ENCODE measurements at regions not wholly inside any gene's neighbourhood (a gene's known extent, or its start where the extent isn't known, plus 50 kb on each side); places are given as distances from the start of the nearest gene placed in this dataset.

DNA sequence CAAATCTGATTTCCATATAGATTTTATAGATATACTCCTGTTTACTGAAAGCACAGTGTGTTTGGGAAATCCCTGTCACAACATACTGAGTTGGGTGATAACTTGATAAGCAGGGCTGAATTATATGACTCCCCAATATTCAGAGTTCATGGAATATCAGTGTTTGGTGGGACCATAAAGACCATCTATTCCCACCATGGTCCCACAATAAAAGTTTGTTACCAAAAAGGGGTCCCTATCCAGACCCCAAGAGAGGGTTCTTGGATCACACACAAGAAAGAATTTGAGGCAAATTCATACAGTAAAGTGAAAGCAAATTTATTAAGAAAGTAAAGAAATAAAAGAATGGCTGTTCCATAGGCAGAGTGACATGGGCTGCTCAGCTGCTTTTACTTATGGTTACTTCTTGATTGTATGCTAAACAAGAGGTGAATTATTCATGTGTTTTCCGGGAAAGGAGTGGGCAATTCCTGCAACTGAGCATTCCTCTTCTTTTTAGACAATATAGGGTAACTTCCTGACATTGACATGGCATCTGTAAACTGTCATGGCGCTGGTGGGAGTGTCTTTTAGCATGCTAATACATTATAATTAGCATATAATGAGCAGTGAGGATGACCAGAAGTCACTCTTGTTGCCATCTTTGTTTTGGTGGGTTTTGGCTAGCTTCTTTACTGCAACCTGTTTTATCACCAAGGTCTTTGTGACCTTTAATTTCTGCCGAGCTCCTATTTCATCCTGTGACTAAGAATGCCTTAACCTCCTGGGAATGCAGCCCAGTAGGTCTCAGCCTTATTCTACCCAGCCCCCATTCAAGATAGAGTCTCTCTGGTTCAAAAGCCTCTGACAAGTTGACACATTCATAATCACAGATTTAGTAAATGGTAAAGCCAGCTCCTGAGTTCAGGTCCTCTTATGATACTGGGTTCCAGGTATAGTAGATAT is 240.6 kb upstream of the PDGFD start:
- no peak for FAIRE-seq

DNA sequence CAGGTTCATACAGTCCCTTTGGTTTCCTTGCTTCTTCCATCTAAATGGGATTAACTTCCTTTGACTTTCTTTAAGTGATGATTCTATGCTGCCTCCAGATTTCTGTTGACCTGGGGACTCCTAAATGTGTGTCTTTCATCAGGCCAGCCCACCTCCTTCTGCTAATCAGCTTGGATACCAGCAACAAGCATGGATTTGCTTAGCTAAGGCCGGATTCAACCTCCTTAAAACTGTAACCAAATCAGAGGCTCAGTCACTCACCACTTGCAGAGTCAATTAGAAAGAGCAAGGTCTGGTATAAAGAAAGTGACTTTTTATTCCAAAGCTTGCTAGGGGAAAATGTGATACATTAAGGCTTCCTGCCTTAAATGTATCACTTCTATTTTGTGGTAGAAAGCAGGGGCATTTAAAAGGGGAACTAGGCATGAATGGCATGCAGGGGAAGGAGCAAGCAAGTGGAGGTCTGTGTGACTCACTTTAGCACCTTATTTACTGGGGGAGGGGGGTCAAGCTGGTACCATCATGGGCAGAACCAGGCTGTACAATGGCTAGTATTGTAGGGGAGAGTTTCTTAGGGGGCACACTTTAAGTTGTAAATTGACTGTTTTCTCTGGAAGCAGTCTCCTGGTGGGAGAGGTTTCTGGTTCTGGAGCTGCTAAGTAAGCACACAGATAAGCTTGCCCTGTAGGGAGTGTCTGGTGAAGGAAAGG is 239.0 kb upstream of the PDGFD start:
- FAIRE-seq = no peak

DNA sequence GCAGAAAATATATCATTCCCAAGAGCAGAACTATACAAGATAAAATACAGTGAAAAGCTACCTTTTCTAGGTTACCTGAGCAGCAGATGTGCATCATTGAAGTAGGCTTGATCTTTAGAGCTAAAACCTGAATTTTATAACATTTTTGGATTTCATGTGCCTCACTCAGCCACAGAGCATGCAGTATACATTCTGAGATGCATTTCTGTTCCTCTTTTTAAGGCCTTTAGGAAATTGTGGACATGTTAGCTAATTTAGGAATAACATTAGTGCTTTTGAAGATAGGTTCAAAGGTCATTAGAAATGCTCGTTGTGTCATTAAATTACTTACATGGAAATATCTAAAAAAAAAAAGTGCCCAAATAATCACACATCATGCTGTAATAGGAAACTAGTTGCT is 230.6 kb upstream of the PDGFD start:
- FAIRE-seq = no peak

DNA sequence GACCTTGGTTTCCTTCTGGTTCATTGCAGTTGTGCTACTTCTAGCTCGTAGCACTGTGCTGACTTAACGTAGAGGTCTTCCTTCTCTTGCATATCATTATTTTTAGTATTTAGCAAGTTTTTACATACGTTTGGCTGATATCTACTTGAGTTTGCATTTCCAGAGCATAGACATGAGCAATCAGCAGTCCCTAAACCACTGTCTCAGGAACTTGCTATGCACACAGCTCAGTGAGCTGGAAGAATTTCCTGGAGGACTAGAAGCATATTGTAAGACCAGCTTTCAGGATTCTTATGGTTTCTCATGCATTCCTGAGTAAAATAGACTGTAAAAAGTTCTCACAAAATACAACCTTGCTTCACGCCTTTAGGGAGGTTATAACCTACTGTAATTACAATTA is 226.7 kb upstream of the PDGFD start:
- no peak for FAIRE-seq

DNA sequence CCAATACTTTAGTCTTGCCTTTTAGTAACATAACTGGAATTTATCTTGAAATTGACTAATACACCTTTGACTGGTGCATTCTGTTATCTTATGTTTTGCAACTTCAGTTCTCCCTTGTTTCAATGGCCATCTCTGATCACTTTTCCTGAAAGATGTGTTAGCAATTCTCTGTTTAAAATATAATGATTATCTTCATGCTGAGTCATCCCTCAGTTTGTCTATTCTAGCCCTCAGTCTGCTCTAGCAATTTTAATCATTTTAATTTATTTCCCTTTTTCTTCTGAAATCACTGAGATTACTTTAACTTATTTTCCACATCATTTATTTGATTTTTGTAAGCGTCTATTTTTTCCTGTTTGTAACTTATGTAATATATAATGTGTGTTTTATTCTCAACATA is 221.9 kb upstream of the PDGFD start:
- FAIRE-seq = no peak

DNA sequence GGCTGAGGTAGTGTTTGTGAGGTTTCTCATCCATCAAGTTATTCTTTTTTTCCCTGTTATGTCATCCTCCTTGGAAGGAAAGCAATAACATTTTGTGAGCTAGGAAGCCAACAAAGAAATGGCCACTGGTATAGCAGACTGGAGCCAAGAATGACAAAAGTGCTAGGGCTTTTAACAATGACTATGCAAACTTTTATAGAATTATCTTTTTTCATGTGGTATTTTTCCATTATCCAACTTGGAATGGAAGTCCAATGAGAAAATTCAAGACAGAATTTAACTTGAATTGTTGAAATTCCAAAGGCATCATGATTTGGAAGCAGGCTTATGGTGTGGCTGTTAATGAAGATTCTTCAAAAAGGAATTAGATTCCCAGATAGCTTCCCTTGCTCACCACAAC is 216.4 kb upstream of the PDGFD start:
- no peak for FAIRE-seq

DNA sequence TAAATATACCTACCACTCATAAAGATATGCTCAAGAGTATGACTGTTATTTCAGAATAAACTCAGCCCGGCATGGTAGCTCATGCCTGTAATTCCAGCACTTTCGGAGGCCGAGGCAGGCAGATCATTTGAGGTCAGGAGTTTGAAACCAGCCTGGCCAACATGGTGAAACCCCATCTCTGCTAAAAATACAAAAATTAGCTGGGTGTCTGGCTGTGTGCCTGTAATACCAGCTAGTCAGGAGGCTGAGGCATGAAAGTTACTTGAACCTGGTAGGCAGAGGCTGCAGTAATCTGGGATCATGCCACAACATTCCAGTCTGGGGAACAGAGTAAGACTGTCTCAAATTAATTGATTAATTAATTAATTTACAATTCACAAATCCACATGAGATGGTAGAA is 208.2 kb upstream of the PDGFD start:
- no peak for FAIRE-seq

DNA sequence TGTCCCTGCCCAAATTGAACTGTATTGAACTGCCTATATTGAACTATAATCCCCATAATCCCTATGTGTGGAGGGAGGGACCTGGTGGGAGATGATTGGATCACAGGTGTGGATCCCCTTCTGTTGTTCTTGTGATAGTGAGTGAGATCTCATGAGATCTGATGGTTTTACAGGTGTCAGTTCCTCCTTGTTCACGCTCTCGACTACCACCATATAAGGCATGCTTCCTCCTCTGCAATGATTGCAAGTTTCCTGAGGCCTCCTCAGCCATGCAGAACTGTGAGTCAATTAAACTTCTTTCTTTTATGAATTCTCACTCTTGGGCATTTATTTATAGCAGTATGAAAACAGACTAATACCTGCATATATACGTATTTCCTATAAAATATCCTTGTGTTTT is 206.5 kb upstream of the PDGFD start:
- FAIRE-seq = no peak

DNA sequence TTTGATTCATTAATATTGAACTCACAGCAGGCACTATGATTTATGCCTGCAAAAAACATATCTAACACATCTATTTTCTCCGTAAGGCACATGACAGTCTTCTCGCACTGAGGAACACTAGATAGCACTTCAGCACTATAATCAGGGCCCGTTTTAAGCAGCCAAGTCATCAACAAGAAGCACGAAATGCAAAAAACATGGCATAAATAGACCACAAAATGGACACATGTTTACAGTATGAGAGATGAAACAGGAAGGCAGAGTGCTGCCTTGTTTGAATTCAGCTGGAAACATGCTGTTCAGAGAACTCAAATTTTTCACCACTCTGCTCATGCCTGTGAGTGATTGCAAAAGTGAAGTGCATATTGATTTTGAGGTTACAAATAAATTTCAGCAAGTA is 205.8 kb upstream of the PDGFD start:
- no peak for FAIRE-seq

DNA sequence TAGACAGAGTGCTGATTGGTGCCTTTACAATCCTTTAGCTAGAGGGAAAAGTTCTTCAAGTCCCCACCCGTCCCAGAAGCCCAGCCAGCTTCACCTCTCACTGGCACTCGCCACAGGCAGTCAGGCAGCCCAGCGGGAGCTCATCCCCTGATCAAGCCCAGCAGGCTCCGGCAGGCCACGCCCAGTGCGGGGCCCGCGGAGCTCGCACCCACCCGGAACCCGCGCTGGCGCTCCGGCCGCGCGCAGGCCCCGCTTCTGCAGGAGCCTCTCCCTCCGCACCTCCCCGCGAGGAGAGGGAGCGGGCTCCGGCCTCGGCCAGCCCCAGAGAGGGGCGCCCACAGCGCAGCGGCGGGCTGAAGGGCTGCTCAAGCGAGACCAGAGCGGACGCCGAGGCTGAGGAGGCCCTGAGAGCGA is 202.4 kb upstream of the PDGFD start:
- FAIRE-seq = no peak

DNA sequence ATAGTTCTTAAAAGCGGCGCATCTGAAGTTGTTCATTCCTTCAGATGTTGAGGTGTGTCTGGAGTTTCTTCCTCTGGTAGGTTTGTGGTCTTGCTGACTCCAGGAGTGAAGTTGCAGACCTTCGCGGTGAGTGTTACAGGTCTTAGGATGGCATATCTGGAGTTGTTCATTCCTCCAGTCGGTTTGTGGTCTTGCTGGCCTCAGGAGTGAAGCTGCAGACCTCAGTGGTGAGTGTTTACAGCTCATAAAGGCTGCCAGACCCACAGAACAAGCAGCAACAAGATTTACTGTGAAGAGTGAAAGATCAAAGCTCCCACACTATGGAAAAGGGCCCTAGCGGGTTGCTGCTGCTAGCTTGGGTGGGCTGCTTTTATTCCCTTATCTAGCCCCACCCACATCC is 201.7 kb upstream of the PDGFD start:
- no peak for FAIRE-seq

DNA sequence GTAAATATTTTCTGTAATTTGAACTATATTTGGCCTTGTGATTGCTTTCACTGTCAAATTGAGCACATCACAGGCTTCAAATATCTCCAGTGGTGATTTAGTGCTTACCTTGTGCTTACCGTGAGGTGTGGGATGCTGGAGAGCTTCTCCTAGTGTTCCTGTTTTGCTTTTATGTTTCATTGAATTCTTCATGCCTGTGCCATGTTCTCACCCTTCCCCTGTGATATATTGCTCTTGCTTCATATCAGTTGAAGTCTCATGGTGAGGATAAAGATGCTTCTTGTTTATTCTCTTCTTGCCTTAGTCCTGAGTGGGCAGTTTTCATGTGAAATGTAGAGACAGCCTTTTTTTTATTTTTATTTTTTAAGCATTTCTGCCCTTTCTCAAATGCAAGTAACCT is 198.0 kb upstream of the PDGFD start:
- no peak for FAIRE-seq

DNA sequence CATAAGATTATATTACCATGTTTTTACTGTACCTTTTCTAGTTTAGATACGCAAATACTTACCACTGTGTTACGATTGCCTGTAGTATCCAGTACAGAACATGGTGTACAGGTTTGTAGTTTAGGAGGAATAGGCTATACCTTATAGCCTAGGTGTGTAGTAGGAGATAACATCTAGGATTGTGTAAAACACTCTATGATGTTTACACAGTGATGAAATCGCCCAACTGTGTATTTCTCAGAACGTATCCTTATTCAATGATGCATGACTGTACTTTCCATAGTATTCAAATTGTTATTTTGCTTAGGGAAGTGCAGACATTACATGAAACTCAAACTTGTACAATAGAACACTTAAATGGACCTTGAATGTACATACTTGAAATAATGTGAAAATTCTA is 188.1 kb upstream of the PDGFD start:
- no peak for FAIRE-seq

DNA sequence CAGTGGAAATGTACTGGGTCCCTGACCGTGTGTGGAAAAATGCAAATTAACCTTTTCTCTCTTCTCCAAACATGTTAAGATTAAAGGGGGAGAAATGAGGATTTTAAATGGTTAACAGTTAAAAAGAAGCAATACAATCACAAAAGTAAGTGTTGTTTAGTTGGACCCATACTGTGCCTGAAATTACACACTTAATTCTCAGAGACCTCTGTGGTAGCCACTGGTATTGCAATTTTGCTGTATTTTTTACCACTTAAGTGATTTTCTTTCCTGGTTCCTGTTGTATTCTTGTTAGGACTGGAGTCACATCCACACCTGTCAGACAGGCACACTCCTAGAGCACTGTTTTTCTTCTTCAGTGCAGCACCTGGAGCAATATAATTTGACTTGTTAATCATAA is 179.6 kb upstream of the PDGFD start:
- FAIRE-seq = no peak

DNA sequence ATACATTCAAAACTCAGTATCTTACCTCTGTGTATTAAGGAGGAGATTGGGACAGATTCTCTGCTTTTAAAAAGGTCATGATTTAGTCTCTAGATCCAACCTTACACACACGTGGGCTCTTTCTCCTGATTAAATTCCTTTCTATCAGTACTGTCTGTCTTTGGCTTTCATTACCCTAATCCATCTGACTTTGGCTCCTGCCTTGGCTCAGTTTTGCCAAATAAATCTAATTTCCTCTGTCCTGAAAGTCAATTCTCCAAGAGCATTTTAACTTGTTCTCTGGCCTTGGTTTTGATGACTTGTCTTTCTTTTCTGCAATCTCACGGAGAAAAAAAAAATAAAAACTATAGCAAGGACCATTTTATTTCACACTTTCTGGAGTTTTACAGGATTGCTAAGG is 176.6 kb upstream of the PDGFD start:
- FAIRE-seq = no peak

DNA sequence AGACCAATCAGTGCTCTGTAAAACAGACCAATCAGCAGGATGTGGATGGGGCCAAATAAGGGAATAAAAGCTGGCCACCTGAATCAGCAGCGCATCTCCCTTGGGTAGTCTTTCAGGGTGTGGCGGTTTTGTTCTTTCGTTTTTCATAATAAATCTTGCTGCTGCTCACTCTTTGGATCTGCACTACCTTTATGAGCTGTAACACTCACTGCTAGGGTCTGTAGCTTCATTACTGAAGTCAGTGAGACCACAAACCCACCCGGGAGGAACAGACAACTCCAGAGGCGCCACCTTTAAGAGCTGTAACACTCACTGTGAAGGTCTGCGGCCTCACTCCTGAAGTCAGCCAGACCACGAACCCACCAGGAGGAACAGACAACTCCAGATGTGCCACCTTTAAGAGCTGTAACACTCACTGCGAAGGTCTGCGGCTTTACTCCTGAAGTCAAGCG is 175.5 kb upstream of the PDGFD start:
- FAIRE-seq = no peak

DNA sequence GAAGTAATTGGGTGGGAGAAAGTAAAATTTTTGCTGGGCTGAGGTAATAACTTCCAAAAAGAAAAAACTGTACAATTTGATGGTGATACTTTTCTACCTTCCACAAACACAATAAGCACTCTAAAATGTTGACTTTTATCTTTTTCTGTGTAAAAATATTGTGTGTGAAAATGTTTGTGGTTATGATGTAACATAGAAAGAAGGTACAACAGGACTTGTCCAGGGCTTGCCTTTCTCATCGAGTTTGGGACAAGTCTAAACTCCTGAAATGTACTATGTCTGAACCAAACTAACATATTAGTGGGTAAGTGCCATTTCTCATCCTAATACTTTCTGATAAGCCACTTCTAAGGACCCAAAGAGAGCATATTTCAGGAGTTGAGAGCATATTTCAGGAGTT is 174.2 kb upstream of the PDGFD start:
- no peak for FAIRE-seq

DNA sequence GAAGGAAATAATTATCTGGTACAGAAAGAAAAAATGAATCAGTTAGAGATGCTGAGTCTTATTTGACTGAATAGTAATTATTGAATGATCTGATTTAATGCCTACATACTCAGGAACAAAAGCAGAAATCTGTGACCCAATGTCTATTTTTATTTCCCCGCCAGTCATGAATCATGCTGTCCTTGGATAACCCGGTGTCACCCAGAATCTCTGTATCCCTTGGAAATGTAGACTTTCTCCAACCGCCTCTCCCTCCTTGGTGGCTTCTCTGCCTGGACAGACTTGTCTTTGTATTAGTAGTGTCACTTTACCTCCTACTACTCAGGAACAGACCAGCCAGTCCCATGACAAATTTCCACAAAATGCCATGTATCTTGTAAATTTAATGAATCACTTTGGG is 173.3 kb upstream of the PDGFD start:
- no peak for FAIRE-seq

DNA sequence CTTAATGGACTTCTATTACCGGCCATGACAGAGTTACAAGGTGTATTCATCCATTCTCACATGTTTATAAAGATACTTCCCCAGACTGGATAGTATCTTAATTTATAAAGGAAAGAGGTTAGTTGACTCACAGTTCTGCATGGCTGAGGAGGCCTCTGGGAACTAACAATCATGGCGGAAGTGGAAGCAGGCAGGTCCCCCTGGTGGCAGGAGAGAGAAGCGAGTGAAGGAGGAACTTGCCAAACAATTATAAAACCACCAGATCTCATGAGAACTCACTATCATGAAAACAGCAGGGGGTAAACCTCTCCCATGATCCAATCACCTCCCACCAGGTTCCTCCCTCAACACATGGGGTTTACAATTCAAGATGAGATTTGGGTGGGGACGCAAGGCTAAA is 170.0 kb upstream of the PDGFD start:
- FAIRE-seq = no peak

DNA sequence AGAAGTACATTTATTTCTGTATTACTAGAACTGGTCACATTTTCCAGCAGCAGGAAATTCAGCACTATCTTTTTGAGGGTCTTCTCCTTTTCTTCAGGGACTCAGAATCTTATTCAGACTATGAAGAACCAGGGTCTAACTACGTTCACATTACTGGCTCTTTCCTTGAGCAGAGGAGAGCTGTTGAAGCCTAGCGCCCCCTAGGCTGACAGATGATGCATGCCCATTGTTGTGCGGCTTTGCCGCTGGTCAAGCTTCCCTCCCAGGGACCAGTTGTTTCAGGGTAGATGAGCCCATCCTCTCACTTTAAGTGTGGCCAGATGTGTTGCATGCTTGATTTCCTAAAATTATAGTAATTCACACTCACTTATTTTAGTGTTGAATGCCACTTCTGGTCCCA is 168.2 kb upstream of the PDGFD start:
- no peak for FAIRE-seq

DNA sequence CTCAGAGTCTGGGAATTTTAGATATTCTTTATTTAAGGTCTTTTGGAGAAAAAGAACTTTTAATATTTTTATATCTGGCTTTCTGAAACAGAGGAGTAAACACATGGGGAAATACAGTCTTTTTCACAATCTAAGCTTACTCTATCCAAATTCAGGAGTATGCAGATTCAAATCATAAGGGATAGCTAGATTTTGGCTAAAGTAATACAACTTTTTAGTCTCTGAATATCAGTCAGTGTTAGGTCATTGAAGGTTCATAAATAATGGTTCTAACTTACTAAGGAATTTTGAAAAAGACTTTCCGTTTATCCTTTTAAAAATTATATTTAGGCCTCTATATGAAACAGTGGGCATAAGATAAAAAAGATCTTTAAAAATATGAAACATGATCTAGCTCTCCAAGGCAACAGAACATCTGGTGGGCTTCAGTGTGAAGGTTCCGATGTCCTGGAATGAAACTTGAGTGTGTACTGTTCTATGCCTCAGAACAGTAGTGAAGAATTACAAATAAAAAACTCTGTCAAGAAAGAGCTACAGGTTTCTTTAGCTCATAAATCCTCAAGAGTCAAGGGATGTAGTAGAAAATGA is 165.2 kb upstream of the PDGFD start:
- FAIRE-seq = no peak

DNA sequence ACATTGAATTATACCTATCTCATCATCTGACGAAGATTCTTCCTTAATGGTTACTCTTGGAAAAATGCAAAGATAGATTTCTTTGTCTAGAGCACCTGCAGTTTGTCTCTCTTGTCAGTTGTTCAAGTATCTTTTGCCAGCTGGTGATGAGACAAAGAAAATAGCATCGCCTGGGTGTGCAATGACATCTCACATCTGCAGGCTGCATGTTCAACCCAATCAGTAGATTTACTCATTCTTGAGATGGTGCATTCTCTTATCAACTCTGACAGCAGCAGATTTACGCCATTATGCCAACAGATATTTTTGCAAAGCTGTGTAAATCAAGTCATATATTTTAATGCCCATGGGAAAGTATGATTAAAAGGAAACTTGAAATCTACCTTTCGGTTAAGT is 164.6 kb upstream of the PDGFD start:
- FAIRE-seq = no peak

DNA sequence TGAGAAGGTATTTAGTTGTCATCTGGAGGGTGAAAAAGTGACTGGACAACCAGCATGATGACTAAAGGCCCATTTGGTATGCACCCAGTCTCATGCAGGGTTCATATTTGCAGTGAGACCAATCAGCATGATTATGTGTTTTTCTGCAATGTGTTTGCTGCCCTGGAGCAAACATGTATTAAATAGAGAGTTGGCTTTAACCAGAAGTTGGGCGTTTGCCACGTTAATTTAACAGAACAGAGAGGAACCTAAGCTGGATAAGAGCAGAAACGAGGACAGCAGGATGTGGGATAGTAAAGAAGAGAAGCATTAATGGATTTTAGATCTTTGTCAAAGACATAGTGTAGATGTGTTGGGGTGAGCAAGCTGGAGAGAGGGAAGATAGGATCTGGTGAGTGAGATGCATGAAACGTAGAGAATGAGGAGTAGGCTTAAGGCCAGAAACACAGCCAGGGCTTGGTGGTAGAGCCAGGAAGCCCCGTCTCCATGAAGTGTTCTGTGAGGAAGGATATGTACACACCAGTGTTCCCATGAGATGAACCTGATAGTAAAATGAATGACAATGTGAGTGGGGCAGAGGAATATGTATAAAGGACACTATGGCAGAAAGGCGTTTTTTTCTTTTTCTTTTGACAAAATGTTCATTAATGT is 164.0 kb upstream of the PDGFD start:
- FAIRE-seq = no peak

DNA sequence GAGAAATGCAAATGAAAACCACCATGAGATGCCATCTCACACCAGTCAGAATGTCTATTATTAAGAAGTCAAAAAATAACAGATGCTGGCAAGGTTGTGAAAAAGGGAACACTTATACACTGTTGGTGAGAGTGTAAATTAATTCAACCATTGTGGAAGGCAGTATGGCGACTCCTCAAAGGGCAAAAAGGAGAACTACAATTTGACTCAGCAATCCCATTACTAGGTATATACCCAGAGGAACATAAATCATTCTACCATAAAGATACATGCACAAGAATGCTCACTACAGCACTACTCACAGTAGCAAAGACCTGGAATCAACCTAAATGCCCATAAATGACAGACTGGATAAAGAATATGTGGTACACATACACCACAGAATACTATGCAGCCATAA is 161.1 kb upstream of the PDGFD start:
- no peak for FAIRE-seq
